GM23248 (cell line): ENCODE measurements at regions not wholly inside any gene's neighbourhood (a gene's known extent, or its start where the extent isn't known, plus 50 kb on each side); places are given as distances from the start of the nearest gene placed in this dataset.

ENCODE experiments used
- DNase-seq: peaks from one replicate; pipeline ENCODE4 v3.0.0-alpha.2; 2015
- H2AFZ ChIP-seq: fragments of 200-600 bp; sonication (generic); 2 replicates; pipeline ENCODE4 v1.6.1; 2016; ENCODE audit warnings: antibody characterized with exemption
- H3F3A ChIP-seq: fragments of 200-600 bp; sonication (generic); 2 replicates; pipeline ENCODE4 v1.6.1; 2016; ENCODE audit warnings: mild to moderate bottlenecking, antibody characterized with exemption, mixed run types; ENCODE audit not compliant: insufficient read depth
- H3K27ac ChIP-seq: fragments of 200-600 bp; sonication (generic); 2 replicates; pipeline ENCODE4 v1.5.1; 2016; ENCODE audit warnings: mild to moderate bottlenecking
- H3K27me3 ChIP-seq: fragments of 200-600 bp; sonication (generic); replicated peaks from 2 replicates; pipeline ENCODE4 v1.6.1; 2016; ENCODE audit warnings: mild to moderate bottlenecking; ENCODE audit not compliant: insufficient read depth
- H3K36me3 ChIP-seq: fragments of 200-600 bp; sonication (generic); 2 replicates; pipeline ENCODE4 v1.6.1; 2016; ENCODE audit warnings: low read depth, mild to moderate bottlenecking
- H3K4me1 ChIP-seq: fragments of 200-600 bp; sonication (generic); 2 replicates; pipeline ENCODE4 v1.6.1; 2016; ENCODE audit warnings: mild to moderate bottlenecking; ENCODE audit not compliant: insufficient read depth
- H3K4me2 ChIP-seq: fragments of 200-600 bp; sonication (generic); one replicate; pipeline ENCODE4 v1.6.1; 2016; ENCODE audit warnings: mild to moderate bottlenecking; ENCODE audit not compliant: unreplicated experiment
- H3K4me3 ChIP-seq: fragments of 200-600 bp; sonication (generic); 2 replicates; pipeline ENCODE4 v1.5.1; 2016; ENCODE audit warnings: mild to moderate bottlenecking
- H3K79me2 ChIP-seq: fragments of 200-600 bp; sonication (generic); 2 replicates; pipeline ENCODE4 v1.6.1; 2016; ENCODE audit warnings: mild to moderate bottlenecking; ENCODE audit not compliant: insufficient read depth
- H3K9ac ChIP-seq: fragments of 200-600 bp; sonication (generic); 2 replicates; pipeline ENCODE4 v1.6.1; 2016; ENCODE audit warnings: mild to moderate bottlenecking
- H3K9me2 ChIP-seq: fragments of 200-600 bp; sonication (generic); 2 replicates; pipeline ENCODE4 v1.6.1; 2016; ENCODE audit warnings: mixed run types, mild to moderate bottlenecking, moderate library complexity; ENCODE audit not compliant: insufficient read depth
- H3K9me3 ChIP-seq: fragments of 200-600 bp; sonication (generic); one replicate; pipeline ENCODE4 v1.6.1; 2017; ENCODE audit warnings: low read depth
- H4K20me1 ChIP-seq: fragments of 200-600 bp; sonication (generic); 2 replicates; pipeline ENCODE4 v1.6.0; 2016; ENCODE audit not compliant: insufficient read depth
- EZH2 ChIP-seq: fragments of 200-600 bp; sonication (generic); IDR thresholded peaks from 2 replicates; pipeline ENCODE4 v1.6.1; 2018; ENCODE audit warnings: antibody characterized with exemption, mild to moderate bottlenecking; ENCODE audit not compliant: insufficient read depth, poor library complexity, severe bottlenecking
- EZH2phosphoT487 ChIP-seq: fragments of 200-600 bp; sonication (generic); IDR thresholded peaks from 2 replicates; pipeline ENCODE4 v1.6.1; 2018; ENCODE audit warnings: antibody characterized with exemption, moderate library complexity, mild to moderate bottlenecking, low read depth; ENCODE audit not compliant: insufficient read depth
- WGBS, 2 experiments: methylation state at CpG; one replicate each; pipeline ENCODE4 v1.1.6; 2015 to 2017; ENCODE audit warnings: low lambda C conversion rate in 2 of 2, low coverage in 1 of 2; ENCODE audit errors: missing lambda C conversion rate in 2 of 2; 5-methylcytosine and 5-hydroxymethylcytosine counted together
- in situ Hi-C: fragments of 300-500 bp; cut with MboI; formaldehyde crosslinking; loops from 2 replicates; pipeline ENCODE4 v1.15.0; 2020

DNA sequence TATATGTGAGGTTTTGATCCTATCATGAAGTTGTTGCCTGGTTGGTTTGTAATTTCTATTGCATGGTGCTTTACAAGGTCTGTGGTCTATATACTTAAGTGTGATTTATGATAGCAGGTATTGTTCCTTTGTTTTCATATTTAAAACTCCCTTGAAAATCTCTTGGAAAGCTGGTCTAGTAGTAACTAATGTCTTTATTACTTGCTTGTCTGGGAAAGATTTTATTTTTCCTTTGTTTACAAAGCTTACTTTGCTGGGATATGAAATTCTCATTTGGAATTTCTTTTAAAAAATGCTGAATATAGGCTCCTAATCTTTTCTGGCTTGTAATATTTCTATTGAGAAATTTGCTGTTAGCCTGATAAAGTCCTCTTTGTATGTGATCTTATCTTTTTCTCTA is 862.9 kb upstream of the NXPH2 start:
- no peak for TF ChIP-seq EZH2phosphoT487
- Histone ChIP-seq H3K27ac (no peak overlapping the region), H3K27me3 (no peaks in the 10 kb centered on the region), H4K20me1 (no peaks in the 10 kb centered on the region), H3K4me1 (no peaks in the 10 kb centered on the region), H3K4me2 (no peak overlapping the region), H3F3A (no peaks in the 10 kb centered on the region), H3K4me3 (no peak overlapping the region), H3K9me3 (no peaks in the 10 kb centered on the region), H3K79me2 (no peaks in the 10 kb centered on the region), H2AFZ (no peak overlapping the region), H3K9ac (no peak overlapping the region), H3K36me3 (no peaks in the 10 kb centered on the region), H3K9me2 (no peaks in the 10 kb centered on the region)
- in situ Hi-C loops: no loop called here
- no peak for DNase-seq

- H3K79me2 ChIP-seq: no peaks in the 10 kb centered on the region
- DNase-seq: no peak
- no peak overlapping the region for H3K4me2 ChIP-seq
- H4K20me1 ChIP-seq: no peaks in the 10 kb centered on the region
- H3K27ac ChIP-seq: no peak overlapping the region
- in situ Hi-C loops: no loop called here
- no peak overlapping the region for H3K4me3 ChIP-seq
- H3K9ac ChIP-seq: no peak overlapping the region
- TF ChIP-seq EZH2phosphoT487 (no peak), EZH2 (no peak)
- H3K9me3 ChIP-seq: peaks cover 6% of the 10 kb centered on the region
- no peaks in the 10 kb centered on the region for H3F3A ChIP-seq
- no peaks in the 10 kb centered on the region for H3K9me2 ChIP-seq
- no peaks in the 10 kb centered on the region for H3K36me3 ChIP-seq
- H2AFZ ChIP-seq: no peak overlapping the region
- no peaks in the 10 kb centered on the region for H3K27me3 ChIP-seq
- no peaks in the 10 kb centered on the region for H3K4me1 ChIP-seq
- WGBS, 2 experiments: 0 to 2% methylated on average over 1 of the region's 1 CpG
Observed at GRCh38 chr2:139631966-139632365, 851.8 kb upstream of the NXPH2 start.

DNA sequence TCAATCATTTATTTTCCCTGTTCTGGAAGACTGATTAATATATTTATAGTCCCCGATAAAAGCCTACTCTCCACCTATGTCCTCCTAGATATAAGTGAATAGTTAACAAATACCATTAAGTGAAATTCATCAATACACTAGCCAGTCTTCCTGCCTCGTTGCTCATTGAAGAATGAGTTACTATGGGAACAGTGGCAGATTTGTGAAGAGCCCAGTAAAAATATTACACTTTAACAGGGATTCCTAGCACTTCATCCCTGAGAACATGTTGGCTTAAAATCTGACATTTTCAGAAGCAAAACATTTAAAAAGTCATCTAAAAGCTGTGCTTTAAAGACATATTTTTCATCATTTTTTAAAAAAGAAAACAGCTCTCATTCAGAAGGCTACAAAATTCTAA is 848.7 kb upstream of the NXPH2 start:
- H3K79me2 ChIP-seq: no peaks in the 10 kb centered on the region
- DNase-seq: no peak
- H3K9me2 ChIP-seq: no peaks in the 10 kb centered on the region
- H3K4me1 ChIP-seq: no peaks in the 10 kb centered on the region
- no peak overlapping the region for H3K9ac ChIP-seq
- in situ Hi-C loops: no loop called here
- peaks cover 6% of the 10 kb centered on the region for H3K9me3 ChIP-seq
- H3K4me3 ChIP-seq: no peak overlapping the region
- no peak for TF ChIP-seq EZH2
- TF ChIP-seq EZH2phosphoT487: no peak
- no peaks in the 10 kb centered on the region for H3F3A ChIP-seq
- 29 to 40% methylated on average over 2 of the region's 2 CpGs for WGBS, 2 experiments
- no peaks in the 10 kb centered on the region for H3K27me3 ChIP-seq
- no peaks in the 10 kb centered on the region for H4K20me1 ChIP-seq
- no peaks in the 10 kb centered on the region for H3K36me3 ChIP-seq
- no peak overlapping the region for H2AFZ ChIP-seq
- no peak overlapping the region for H3K4me2 ChIP-seq
- no peak overlapping the region for H3K27ac ChIP-seq

DNA sequence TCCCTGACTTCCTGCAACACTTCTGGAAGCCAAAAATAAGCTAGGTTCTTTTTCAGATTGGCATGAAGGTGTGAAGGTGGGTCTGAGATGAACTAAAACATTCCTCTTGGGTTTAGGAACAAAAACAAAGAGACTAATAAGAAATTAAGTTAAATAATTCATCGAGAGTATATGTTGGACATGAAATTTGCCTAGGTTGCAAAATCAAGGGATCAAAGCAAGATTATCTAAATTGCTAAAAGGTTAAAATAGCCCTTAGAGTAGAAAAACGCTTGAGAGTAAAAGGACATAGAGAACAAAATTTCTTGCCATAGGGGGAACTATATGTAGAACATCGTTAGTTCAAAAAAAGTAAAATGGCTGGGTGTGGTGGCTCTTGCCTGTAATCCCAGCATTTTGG is 845.9 kb upstream of the NXPH2 start:
- H3K27me3 ChIP-seq: no peaks in the 10 kb centered on the region
- H4K20me1 ChIP-seq: no peaks in the 10 kb centered on the region
- no peak overlapping the region for H3K4me2 ChIP-seq
- DNase-seq: no peak
- no peaks in the 10 kb centered on the region for H3K79me2 ChIP-seq
- H3K4me1 ChIP-seq: no peaks in the 10 kb centered on the region
- no peak for TF ChIP-seq EZH2phosphoT487
- no peak for TF ChIP-seq EZH2
- in situ Hi-C loops: no loop called here
- no peak overlapping the region for H3K4me3 ChIP-seq
- no peak overlapping the region for H2AFZ ChIP-seq
- H3F3A ChIP-seq: no peaks in the 10 kb centered on the region
- peaks cover 6% of the 10 kb centered on the region for H3K9me3 ChIP-seq
- 29 to 38% methylated on average over 3 of the region's 3 CpGs for WGBS, 2 experiments
- H3K36me3 ChIP-seq: no peaks in the 10 kb centered on the region
- no peak overlapping the region for H3K9ac ChIP-seq
- no peak overlapping the region for H3K27ac ChIP-seq
- H3K9me2 ChIP-seq: no peaks in the 10 kb centered on the region

DNA sequence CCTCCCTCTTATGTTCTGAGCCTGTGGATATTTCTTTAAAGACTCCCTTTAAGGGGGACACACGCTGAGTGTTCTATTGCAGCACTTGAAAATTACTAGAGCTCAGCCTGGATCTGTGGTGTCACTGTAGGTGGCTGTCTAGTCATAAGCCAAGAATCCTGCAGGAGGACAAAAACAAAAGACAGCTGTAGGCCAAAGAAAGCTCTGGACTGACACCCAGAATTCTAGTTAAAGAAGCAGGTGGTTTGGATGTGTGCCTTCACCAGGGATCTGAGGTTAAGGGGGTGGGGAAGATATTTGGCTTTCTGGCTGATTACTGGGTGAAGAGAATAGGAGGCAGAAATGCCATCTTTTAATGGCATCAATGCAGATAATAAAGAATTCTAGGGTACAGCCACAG is 842.5 kb upstream of the NXPH2 start:
- no peak for DNase-seq
- Histone ChIP-seq H3K4me2 (no peak overlapping the region), H3K9ac (no peak overlapping the region), H3K4me3 (no peak overlapping the region), H4K20me1 (no peaks in the 10 kb centered on the region), H3F3A (no peaks in the 10 kb centered on the region), H3K36me3 (no peaks in the 10 kb centered on the region), H3K4me1 (no peaks in the 10 kb centered on the region), H3K27ac (no peak overlapping the region), H3K27me3 (no peaks in the 10 kb centered on the region), H3K79me2 (no peaks in the 10 kb centered on the region), H2AFZ (no peak overlapping the region), H3K9me2 (no peaks in the 10 kb centered on the region), H3K9me3 (no peaks in the 10 kb centered on the region)
- in situ Hi-C loops: no loop called here
- WGBS, 2 experiments: 15 to 17% methylated on average over 1 of the region's 1 CpG
- TF ChIP-seq EZH2: no peak
- TF ChIP-seq EZH2phosphoT487: no peak
